ENCODE measurements at regions not wholly inside any gene's neighbourhood (a gene's known extent, or its start where the extent isn't known, plus 50 kb on each side); places are given as distances from the start of the nearest gene placed in this dataset.

DNA sequence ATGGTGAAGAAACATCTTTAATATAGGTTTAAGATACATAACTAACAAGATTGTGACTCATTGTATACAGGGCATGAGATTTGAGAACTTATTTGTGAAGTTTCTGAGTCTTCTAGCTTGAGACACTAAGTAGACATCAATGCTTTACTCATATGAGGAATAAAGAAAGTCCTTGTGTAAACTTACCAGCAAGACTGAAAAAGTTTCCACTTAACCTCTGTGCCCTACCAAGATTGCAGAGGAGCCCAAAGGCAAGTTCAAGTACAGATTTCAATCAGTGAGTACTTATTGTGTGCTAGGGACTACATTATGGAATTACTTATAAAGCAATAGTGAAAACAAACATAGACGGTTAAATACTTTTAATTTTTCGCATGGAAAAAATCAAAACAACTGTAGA, 1041.2 kb upstream of the CELF4 start:
- H3K27ac ChIP-seq: no peak overlapping the region
- no peak for TF ChIP-seq CTCF (conservative IDR thresholded peaks at IDR 0.05)

DNA sequence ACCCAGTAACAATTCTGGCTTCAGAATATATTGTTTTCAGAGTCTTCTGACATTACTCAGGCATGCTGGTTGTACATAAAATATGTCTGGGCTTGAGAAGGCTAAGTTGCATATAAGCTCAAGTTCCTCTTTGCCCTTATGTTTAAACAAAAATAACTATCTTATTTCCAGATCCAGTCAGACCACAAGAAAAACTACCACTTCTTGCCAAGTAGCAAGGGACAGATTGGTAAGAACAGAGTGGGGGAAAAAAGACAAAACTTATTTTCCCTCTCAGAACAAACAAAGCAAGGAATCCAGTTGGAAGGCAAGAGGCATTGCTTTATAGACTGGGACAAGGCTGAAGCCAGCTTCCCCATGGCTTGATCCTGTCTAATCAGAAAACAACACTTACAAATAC, 1036.7 kb upstream of the CELF4 start:
- H3K27ac ChIP-seq: no peak overlapping the region
- TF ChIP-seq CTCF (conservative IDR thresholded peaks at IDR 0.05): no peak

- no peak for TF ChIP-seq CTCF (conservative IDR thresholded peaks at IDR 0.05)
- no peak overlapping the region for H3K27ac ChIP-seq
Measured at GRCh38 chr18:38587571-38587970, 1022.0 kb upstream of the CELF4 start.

DNA sequence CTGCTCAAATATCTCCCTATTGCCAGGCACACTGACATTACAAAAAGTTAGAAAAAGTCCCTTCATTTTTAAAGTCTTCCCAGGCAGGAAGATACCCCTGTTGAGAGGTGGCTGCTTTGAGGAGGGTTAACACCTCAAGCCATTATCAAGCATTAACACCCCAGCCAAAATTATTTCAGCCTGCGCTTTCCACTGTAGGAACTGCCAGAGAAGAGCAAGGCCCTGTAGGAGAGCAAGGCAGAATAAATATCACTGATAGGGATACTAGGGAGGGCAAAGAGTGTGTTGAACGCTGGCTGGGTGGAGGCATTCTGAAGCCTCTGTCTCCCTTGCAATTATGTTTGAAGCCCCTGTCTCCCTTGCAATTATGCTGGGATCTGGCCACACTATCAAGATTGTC, 1020.7 kb upstream of the CELF4 start:
- TF ChIP-seq CTCF (conservative IDR thresholded peaks at IDR 0.05): no peak
- no peak overlapping the region for H3K27ac ChIP-seq

GRCh38 chr18:38579764-38580163, 1014.2 kb upstream of the CELF4 start:
- no peak for TF ChIP-seq CTCF (conservative IDR thresholded peaks at IDR 0.05)
- H3K27ac ChIP-seq: no peak overlapping the region

DNA sequence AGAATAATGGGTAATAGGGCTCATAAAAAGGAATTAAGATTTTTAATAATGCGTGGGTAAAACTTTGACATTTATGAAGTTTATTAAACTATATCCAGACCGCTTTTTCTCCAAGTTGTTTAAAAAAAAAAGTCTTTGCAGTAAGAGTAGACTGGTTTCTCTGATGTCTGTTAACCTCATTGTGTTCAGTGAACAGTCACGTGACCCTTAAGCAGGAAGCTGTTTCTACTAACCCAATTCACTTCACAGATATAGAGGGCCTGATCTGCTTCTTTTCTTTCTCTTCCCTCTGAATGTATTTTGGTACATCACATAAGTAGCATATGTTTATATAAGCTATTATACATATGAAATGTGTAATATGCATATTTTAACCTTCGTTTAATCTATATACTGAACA, 1011.3 kb upstream of the CELF4 start:
- no peak overlapping the region for H3K27ac ChIP-seq
- TF ChIP-seq CTCF (conservative IDR thresholded peaks at IDR 0.05): no peak

GRCh38 chr18:38576349-38576748, 1010.8 kb upstream of the CELF4 start:
- H3K27ac ChIP-seq: no peak overlapping the region

More at GRCh38 chr18:38576349-38576748, 1010.8 kb upstream of the CELF4 start:
- TF ChIP-seq CTCF (conservative IDR thresholded peaks at IDR 0.05): no peak

All from VCaP (cell line).